ENCODE measurements at regions not wholly inside any gene's neighbourhood (a gene's known extent, or its start where the extent isn't known, plus 50 kb on each side); places are given as distances from the start of the nearest gene placed in this dataset.

DNA sequence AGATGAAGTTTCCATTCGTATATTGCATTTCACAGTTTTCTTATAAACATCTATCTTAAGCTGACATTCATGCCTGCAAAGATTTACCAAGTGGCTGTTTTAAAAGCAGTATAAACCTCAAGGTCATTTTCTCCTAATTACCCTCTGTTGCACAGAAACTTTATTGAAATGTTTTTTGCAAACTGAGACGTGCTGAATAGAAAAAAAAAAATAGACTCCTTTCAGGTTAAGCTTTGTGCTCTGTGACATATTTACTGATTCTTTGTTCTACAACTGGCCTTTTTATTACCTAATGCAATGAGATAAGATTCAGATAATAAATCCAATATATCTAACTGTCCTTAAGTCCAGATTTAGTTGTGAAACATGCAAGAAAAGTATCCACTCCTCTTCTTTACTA lies 938.7 kb downstream of the DSC3 start:
- H3K4me1 ChIP-seq: no peaks in the 10 kb centered on the region
- H3K4me3 ChIP-seq: no peak overlapping the region
- H3K9me3 ChIP-seq: no peaks in the 10 kb centered on the region
- DNase-seq: no peak
- no peaks in the 10 kb centered on the region for H3K27me3 ChIP-seq
- H3K36me3 ChIP-seq: no peaks in the 10 kb centered on the region
- TF ChIP-seq, protein P1, sequence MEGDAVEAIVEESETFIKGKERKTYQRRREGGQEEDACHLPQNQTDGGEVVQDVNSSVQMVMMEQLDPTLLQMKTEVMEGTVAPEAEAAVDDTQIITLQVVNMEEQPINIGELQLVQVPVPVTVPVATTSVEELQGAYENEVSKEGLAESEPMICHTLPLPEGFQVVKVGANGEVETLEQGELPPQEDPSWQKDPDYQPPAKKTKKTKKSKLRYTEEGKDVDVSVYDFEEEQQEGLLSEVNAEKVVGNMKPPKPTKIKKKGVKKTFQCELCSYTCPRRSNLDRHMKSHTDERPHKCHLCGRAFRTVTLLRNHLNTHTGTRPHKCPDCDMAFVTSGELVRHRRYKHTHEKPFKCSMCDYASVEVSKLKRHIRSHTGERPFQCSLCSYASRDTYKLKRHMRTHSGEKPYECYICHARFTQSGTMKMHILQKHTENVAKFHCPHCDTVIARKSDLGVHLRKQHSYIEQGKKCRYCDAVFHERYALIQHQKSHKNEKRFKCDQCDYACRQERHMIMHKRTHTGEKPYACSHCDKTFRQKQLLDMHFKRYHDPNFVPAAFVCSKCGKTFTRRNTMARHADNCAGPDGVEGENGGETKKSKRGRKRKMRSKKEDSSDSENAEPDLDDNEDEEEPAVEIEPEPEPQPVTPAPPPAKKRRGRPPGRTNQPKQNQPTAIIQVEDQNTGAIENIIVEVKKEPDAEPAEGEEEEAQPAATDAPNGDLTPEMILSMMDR (IDR thresholded peaks at IDR 0.05): no peak
- H3K27ac ChIP-seq: no peak overlapping the region
- intact Hi-C loops (cut with DNase I; ENCODE audit: low total_unique reads): loop anchor here (10.0 kb wide), 1 partner anchor 59 kb away; no protein-coding TSS in a partner anchor

DNA sequence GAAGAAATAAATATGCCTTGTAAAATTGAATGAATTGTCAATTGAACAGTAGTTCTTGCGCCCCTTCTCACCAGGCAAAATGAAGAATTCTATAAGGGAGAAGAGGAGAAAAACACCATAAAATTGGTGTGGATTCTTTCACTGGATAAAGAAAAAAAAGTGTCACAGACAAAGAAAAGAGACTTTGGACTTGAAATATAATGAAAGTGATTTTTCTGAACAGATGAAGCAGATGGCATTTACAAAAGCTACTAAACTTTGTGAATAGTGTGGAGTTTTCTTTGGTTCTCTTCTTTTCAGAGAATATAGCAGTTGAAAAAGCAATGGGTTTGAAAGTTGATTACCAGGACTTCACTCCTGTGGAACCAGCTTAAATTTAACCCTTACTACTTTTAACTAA lies 945.7 kb downstream of the DSC3 start:
- Histone ChIP-seq H3K27me3 (no peaks in the 10 kb centered on the region), H3K36me3 (no peaks in the 10 kb centered on the region), H3K27ac (no peak overlapping the region), H3K4me1 (no peaks in the 10 kb centered on the region), H3K9me3 (no peaks in the 10 kb centered on the region), H3K4me3 (no peak overlapping the region)
- TF ChIP-seq, protein P1 (IDR thresholded peaks at IDR 0.05): no peak
- intact Hi-C loops (cut with DNase I; ENCODE audit: low total_unique reads): no loop called here
- no peak for DNase-seq

DNA sequence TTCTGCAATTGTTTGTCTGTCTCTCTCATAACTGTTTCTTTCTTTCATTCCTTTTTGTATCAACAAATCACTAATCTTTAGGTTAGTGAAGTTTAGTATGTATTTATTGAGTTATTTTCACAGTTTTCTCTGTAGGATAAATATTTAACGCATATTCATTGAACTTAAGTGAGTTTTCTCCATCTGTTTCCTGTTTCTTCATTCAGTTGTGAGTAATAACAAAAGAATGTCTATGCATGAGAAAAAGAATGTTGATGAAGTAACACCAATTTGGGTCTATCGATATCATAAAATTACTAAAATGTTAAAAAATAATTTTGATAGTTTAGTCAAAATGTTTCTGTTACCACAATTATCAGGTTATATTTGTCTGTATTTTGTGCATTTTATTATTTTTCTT lies 948.0 kb downstream of the DSC3 start:
- DNase-seq: no peak
- Histone ChIP-seq H3K36me3 (no peaks in the 10 kb centered on the region), H3K27ac (no peak overlapping the region), H3K4me3 (no peak overlapping the region), H3K27me3 (no peaks in the 10 kb centered on the region), H3K9me3 (no peaks in the 10 kb centered on the region), H3K4me1 (no peaks in the 10 kb centered on the region)
- TF ChIP-seq, protein P1 (IDR thresholded peaks at IDR 0.05): no peak
- intact Hi-C loops (cut with DNase I; ENCODE audit: low total_unique reads): no loop called here

DNA sequence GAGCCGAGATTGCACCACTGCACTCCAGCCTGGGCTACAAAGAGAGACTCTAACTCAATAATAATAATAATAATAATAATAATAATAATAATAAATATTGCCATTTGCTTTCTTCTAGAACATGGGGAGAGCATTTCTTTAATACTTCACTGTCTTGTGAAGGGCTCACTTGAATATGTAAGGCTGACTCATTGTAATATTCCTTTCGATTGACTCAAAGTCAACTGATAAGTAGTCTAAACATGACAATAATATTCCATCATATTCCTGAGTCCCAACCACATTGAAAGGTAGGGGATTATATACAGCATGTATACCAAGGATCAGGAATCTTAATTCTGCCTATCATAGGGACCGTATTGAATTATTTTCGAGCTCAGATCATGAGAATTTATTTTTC lies 949.2 kb downstream of the DSC3 start:
- Histone ChIP-seq H3K27ac (no peak overlapping the region), H3K36me3 (no peaks in the 10 kb centered on the region), H3K4me3 (no peak overlapping the region), H3K9me3 (no peaks in the 10 kb centered on the region), H3K27me3 (no peaks in the 10 kb centered on the region), H3K4me1 (no peaks in the 10 kb centered on the region)
- intact Hi-C loops (cut with DNase I; ENCODE audit: low total_unique reads): no loop called here
- no peak for DNase-seq
- TF ChIP-seq, protein P1 (IDR thresholded peaks at IDR 0.05): no peak

DNA sequence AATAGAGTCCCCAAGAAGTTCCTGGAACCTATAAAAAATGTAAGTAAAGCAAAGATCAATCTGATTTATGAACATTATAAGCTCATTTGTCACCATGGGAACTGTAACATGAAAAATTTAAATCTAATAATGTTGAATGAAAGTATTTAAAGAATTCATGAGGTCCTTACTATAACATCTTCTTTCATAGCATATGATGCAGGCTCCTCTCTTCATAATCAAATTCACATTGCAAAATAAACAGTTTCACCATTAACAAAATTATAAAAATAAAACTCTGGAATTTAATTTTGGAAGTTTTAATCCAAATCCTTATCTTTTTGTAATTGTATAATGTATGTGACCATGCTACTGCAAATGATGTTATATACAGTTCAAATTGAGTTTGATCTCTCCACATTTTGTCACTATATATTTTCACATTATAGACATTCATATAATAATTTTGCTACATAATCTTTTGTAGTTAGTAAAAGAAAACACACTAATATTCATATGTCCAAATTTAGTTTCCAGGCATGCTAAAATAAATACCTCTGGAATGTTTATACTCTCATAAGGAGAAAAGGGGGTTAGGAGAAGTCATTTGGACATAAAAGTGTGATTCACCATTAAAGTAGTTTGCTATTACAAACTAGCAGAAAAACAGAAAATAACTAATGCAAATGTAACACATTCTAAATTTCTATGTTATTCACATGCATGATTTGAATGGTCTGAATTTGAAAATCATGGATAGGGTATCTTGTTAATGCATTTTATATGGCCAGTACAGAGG lies 954.1 kb downstream of the DSC3 start:
- no peak for DNase-seq
- Histone ChIP-seq H3K36me3 (no peaks in the 10 kb centered on the region), H3K27ac (no peak overlapping the region), H3K4me1 (no peaks in the 10 kb centered on the region), H3K27me3 (no peaks in the 10 kb centered on the region), H3K4me3 (no peak overlapping the region), H3K9me3 (no peaks in the 10 kb centered on the region)
- TF ChIP-seq, protein P1 (IDR thresholded peaks at IDR 0.05): no peak
- intact Hi-C loops (cut with DNase I; ENCODE audit: low total_unique reads): no loop called here

Data from tibial artery (tissue), 4 donors.